Aorta (tissue), 5 donors: ENCODE measurements at regions not wholly inside any gene's neighbourhood (a gene's known extent, or its start where the extent isn't known, plus 50 kb on each side); places are given as distances from the start of the nearest gene placed in this dataset.

Experiments
- ATAC-seq: fragments of 200-7000 bp; cut with Tn5 transposase; one replicate; pipeline ENCODE4 v1.9.1; 2022; ENCODE audit warnings: moderate library complexity; ENCODE audit not compliant: low FRiP score
- DNase-seq, 2 donors: peaks; one replicate each; pipeline ENCODE4 v3.0.0-alpha.2; 2020
- H3K27ac ChIP-seq, 2 donors: one replicate each; pipeline ENCODE4 v1.5.1; 2013; ENCODE audit warnings: low read length in 2 of 2, mild to moderate bottlenecking in 2 of 2, moderate library complexity in 2 of 2, control low read depth in 1 of 2, inconsistent platforms in 1 of 2, low read depth in 1 of 2
- H3K27me3 ChIP-seq, 2 donors: one replicate each; pipeline ENCODE4 v1.6.1; 2013; ENCODE audit warnings: control low read depth in 1 of 2, low read length in 1 of 2, mild to moderate bottlenecking in 1 of 2, moderate library complexity in 1 of 2; ENCODE audit not compliant: insufficient read depth in 2 of 2, control insufficient read depth in 1 of 2
- H3K36me3 ChIP-seq, 2 donors: one replicate each; pipeline ENCODE4 v1.6.1; 2013; ENCODE audit warnings: control low read depth in 1 of 2, low read length in 1 of 2, mild to moderate bottlenecking in 1 of 2; ENCODE audit not compliant: insufficient read depth in 2 of 2, control insufficient read depth in 1 of 2
- H3K4me1 ChIP-seq, 2 donors: one replicate each; pipeline ENCODE4 v1.6.1; 2013; ENCODE audit warnings: low read length in 2 of 2, control low read depth in 1 of 2, mild to moderate bottlenecking in 1 of 2, moderate library complexity in 1 of 2; ENCODE audit not compliant: insufficient read depth in 2 of 2, control insufficient read depth in 1 of 2
- H3K4me3 ChIP-seq, 2 donors: one replicate each; pipeline ENCODE4 v1.5.1; 2013; ENCODE audit warnings: low read length in 2 of 2, control low read depth in 1 of 2, mild to moderate bottlenecking in 1 of 2
- H3K9me3 ChIP-seq: one replicate; pipeline ENCODE4 v1.6.1; 2013; ENCODE audit warnings: mild to moderate bottlenecking, low read length; ENCODE audit not compliant: control insufficient read depth
- WGBS, 2 donors: extraction: QIAGEN DNeasy Blood & Tissue Kit; methylation state at CpG; one replicate each; pipeline ENCODE4 v1.1.7; 2013; 5-methylcytosine and 5-hydroxymethylcytosine counted together
- intact Hi-C, 2 donors: fragments of 100-400 bp; cut with DNase I; formaldehyde crosslinking; loops; one replicate each; pipeline versions ENCODE4 v1.14.2 to v1.15.0; 2022
- donor health status: healthy with polysubstance abuse.
- donor health status: Bipolar disorder and iron deficiency.
- donor health status: DM: no; HTN: no; CAD: no.
- donor health status: DM: no; HTN: no; CAD: no.
- donor health status: DM: yes; HTN: yes; CAD: no.

DNA sequence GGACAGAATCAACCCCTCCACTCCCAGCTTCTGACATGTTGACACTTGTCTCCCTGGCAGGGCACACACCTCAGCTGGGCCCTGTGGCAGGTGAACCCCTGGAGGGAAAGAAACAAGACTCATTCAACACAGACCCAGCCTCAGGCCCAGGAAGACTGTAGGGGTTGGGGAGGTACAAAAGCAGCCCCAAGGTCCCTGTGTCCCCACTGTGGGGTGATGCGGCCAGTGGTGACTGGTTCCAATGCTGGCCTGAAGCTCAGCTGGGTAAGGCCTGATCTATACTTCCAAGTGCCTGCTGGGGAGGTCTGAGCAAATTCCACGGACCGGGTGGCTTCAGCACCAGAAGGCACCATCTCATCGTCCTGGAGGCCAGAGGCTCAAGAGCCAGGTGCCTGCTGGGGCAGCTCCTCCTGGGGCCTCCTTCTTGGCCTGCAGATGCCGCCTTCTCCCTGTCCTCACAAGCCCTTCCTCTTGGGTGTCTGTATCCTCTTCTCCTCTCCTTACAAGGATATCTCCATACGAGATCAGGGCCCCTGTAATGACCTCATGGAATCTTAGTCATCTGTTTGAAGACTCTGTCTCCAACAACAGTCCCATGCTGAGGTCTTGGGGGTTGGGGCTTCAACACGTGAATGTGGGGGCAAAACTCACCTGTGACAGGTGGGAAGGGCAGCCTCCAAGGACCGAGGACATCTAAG is 1492.1 kb downstream of the BRD1 start:
- Histone ChIP-seq H3K4me1 (no peaks in the 10 kb centered on the region), H3K4me3 (no peak overlapping the region), H3K36me3 (no peaks in the 10 kb centered on the region), H3K9me3 (no peaks in the 10 kb centered on the region), H3K27ac (no peak overlapping the region), H3K27me3 (no peaks in the 10 kb centered on the region)
- ATAC-seq: no peak
- intact Hi-C loops: no loop called here
- 66 to 70% methylated on average over 7 to 8 of the region's 8 CpGs for WGBS, 2 donors
- DNase-seq: no peak

DNA sequence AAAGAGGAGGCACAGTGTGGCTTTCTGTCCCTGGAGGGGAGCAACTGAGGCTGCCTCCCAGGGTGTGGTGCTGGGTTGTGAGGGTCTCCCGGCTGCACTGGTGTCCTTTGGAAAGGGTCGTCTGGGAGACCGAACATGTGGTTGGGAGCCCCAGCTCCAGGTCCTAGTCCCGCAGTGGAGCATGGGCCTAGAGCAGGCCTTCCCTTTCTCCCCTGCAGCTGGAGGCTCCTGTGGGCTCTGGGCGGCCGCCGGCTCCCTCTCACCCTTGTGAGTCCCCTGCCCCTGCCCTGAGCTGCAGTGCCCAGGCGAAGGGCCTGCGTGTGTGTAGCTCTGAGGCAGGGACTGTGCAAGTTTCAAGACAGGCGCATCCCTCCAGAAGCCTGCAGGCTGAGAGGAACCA is 1492.7 kb downstream of the BRD1 start:
- no peaks in the 10 kb centered on the region for H3K36me3 ChIP-seq
- no peaks in the 10 kb centered on the region for H3K4me1 ChIP-seq
- 82 to 85% methylated on average over 10 of the region's 10 CpGs for WGBS, 2 donors
- intact Hi-C loops: no loop called here
- ATAC-seq (no peak), DNase-seq (peak in 1 of 2 donors; percentile 73)
- no peaks in the 10 kb centered on the region for H3K9me3 ChIP-seq
- no peak overlapping the region for H3K27ac ChIP-seq
- no peak overlapping the region for H3K4me3 ChIP-seq
- no peaks in the 10 kb centered on the region for H3K27me3 ChIP-seq

- no peaks in the 10 kb centered on the region for H3K4me1 ChIP-seq
- H3K9me3 ChIP-seq: no peaks in the 10 kb centered on the region
- peak in 1 of 2 donors; percentile 63 for DNase-seq
- no peaks in the 10 kb centered on the region for H3K36me3 ChIP-seq
- no peak overlapping the region for H3K27ac ChIP-seq
- 85 to 89% methylated on average over 40 of the region's 40 CpGs for WGBS, 2 donors
- H3K4me3 ChIP-seq: no peak overlapping the region
- H3K27me3 ChIP-seq: no peaks in the 10 kb centered on the region
- intact Hi-C loops: no loop called here
- ATAC-seq: no peak
Measured at GRCh38 chr22:48333816-48334735, 1493.6 kb downstream of the BRD1 start.

- intact Hi-C loops: no loop called here
Measured at GRCh38 chr22:48333323-48333763, 1494.3 kb downstream of the BRD1 start.

GRCh38 chr22:48332438-48333322 is 1495.0 kb downstream of the BRD1 start:
- Histone ChIP-seq H3K4me1 (no peaks in the 10 kb centered on the region), H3K36me3 (no peaks in the 10 kb centered on the region), H3K9me3 (peaks cover 2% of the 10 kb centered on the region), H3K4me3 (no peak overlapping the region), H3K27me3 (no peaks in the 10 kb centered on the region), H3K27ac (no peak overlapping the region)
- peak in 1 of 2 donors; percentile 70 for DNase-seq
- ATAC-seq: no peak
- WGBS, 2 donors: 83 to 85% methylated on average over 31 to 32 of the region's 32 CpGs
- intact Hi-C loops: no loop called here

More at GRCh38 chr22:48333323-48333763, 1494.3 kb downstream of the BRD1 start:
- no peak for ATAC-seq
- Histone ChIP-seq H3K36me3 (no peaks in the 10 kb centered on the region), H3K4me3 (no peak overlapping the region), H3K9me3 (peaks cover 2% of the 10 kb centered on the region), H3K4me1 (no peaks in the 10 kb centered on the region), H3K27ac (no peak overlapping the region), H3K27me3 (no peaks in the 10 kb centered on the region)
- 87 to 90% methylated on average over 20 of the region's 20 CpGs for WGBS, 2 donors
- no peak for DNase-seq

GRCh38 chr22:48331691-48332220 is 1495.9 kb downstream of the BRD1 start:
- Histone ChIP-seq H3K27me3 (no peaks in the 10 kb centered on the region), H3K4me1 (no peaks in the 10 kb centered on the region), H3K27ac (no peak overlapping the region), H3K4me3 (no peak overlapping the region), H3K36me3 (no peaks in the 10 kb centered on the region), H3K9me3 (peaks cover 2% of the 10 kb centered on the region)
- ATAC-seq: no peak
- 71 to 80% methylated on average over 12 of the region's 12 CpGs for WGBS, 2 donors
- intact Hi-C loops: no loop called here
- DNase-seq: no peak

- intact Hi-C loops: no loop called here
- DNase-seq: no peak
- 76 to 78% methylated on average over 9 of the region's 9 CpGs for WGBS, 2 donors
- Histone ChIP-seq H3K27me3 (no peaks in the 10 kb centered on the region), H3K4me1 (no peaks in the 10 kb centered on the region), H3K9me3 (peaks cover 2% of the 10 kb centered on the region), H3K27ac (no peak overlapping the region), H3K4me3 (no peak overlapping the region), H3K36me3 (no peaks in the 10 kb centered on the region)
- no peak for ATAC-seq
Measured at GRCh38 chr22:48331266-48331665, 1496.4 kb downstream of the BRD1 start.

DNA sequence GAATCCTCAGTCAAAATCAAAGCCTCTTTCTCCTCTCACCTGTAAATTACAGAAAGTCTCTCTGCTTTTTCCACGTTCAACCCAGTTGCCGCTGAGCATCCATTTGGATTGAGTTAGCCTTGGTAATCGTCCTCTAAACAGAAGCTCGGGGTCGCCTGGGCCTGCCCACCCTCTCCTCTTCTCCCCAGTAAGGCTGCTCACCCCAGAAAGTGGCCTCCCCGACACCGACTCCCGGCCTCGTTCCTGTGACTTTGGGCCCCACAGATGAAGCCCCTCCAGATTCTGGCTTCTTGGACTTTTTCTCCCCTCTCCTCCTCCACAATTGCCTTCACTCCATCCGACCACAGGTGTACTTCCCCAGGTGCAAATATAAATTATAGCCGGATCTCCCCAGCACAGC is 1500.0 kb downstream of the BRD1 start:
- Histone ChIP-seq H3K36me3 (no peaks in the 10 kb centered on the region), H3K27ac (no peak overlapping the region), H3K27me3 (no peaks in the 10 kb centered on the region), H3K9me3 (peaks cover 6% of the 10 kb centered on the region), H3K4me1 (no peaks in the 10 kb centered on the region), H3K4me3 (no peak overlapping the region)
- WGBS, 2 donors: 86 to 89% methylated on average over 11 of the region's 11 CpGs
- no peak for DNase-seq
- intact Hi-C loops: no loop called here
- no peak for ATAC-seq
